Activated naive CD8-positive, alpha-beta T cell treated with anti-CD3 and anti-CD28 coated beads, Interleukin-2, amount 50 U/mL, for 24 hours (primary cell): ENCODE measurements at regions not wholly inside any gene's neighbourhood (a gene's known extent, or its start where the extent isn't known, plus 50 kb on each side); places are given as distances from the start of the nearest gene placed in this dataset.

Experiments
- ATAC-seq: fragments of 150-1000 bp; cut with Tn5 transposase; one replicate; pipeline ENCODE4 v1.10.0; 2021
- DNase-seq: peaks from one replicate; pipeline ENCODE4 v3.0.0; 2021
- H3K27ac Mint-ChIP-seq: one replicate; pipeline ENCODE4 v1.8.0; 2021; ENCODE audit warnings: mild to moderate bottlenecking, mixed read lengths
- H3K27me3 Mint-ChIP-seq: one replicate; pipeline ENCODE4 v1.8.0; 2021; ENCODE audit warnings: mixed read lengths
- H3K36me3 Mint-ChIP-seq: one replicate; pipeline ENCODE4 v1.8.0; 2021; ENCODE audit warnings: low read depth, mixed read lengths
- H3K4me1 Mint-ChIP-seq: one replicate; pipeline ENCODE4 v1.8.0; 2021; ENCODE audit warnings: mixed read lengths
- H3K4me3 Mint-ChIP-seq: one replicate; pipeline ENCODE4 v1.8.0; 2021; ENCODE audit warnings: mild to moderate bottlenecking, moderate library complexity, mixed read lengths
- H3K9me3 Mint-ChIP-seq: one replicate; pipeline ENCODE4 v1.8.0; 2021; ENCODE audit warnings: mixed read lengths

DNA sequence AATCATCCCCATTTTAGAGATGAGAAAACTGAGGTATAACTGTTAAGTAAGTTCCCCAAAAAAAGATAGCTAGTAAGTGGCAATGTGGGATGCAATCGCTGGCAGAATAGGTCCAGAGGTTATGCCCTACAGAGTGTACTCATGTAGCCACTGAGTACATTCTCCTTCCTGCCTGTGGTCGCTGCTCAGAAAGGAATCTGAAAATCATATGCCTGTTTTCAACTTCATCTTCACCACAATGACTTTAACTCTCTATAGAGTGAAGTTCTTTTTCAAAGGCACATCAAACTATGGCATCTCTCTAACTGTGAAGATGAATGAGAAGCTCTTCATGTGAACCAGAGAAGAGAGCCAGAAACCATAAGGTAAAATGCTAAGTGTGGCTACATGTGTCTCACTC lies 162.2 kb upstream of the SLC25A13 start:
- no peaks in the 10 kb centered on the region for H3K36me3 Mint-ChIP-seq
- H3K27me3 Mint-ChIP-seq = no peaks in the 10 kb centered on the region
- no peak overlapping the region for H3K27ac Mint-ChIP-seq
- DNase-seq = no peak
- H3K4me1 Mint-ChIP-seq = peaks cover 2% of the 10 kb centered on the region
- ATAC-seq = no peak
- H3K9me3 Mint-ChIP-seq = no peaks in the 10 kb centered on the region
- no peak overlapping the region for H3K4me3 Mint-ChIP-seq

DNA sequence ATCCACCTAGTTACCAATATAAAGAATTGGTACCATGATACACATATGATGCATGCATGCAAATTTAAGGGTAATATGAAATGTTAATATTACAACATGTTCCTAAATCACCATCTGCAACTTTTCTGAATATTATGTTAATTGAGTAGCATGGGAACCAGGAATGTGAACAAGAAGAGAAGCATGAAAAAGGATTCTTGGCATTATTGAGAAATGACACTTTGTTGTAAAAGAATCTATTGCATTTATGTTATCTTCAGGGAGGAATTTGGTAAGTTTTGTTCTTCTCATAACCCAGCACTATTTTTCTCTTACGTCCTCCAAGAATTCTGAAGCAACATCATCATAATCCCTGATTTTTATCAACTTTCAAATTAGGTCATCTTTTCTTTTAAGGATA lies 159.9 kb upstream of the SLC25A13 start:
- Mint-ChIP-seq H3K27ac (no peak overlapping the region), H3K4me3 (no peak overlapping the region), H3K36me3 (no peaks in the 10 kb centered on the region), H3K4me1 (peaks cover 9% of the 10 kb centered on the region), H3K27me3 (no peaks in the 10 kb centered on the region), H3K9me3 (no peaks in the 10 kb centered on the region)
- DNase-seq (no peak), ATAC-seq (no peak)

DNA sequence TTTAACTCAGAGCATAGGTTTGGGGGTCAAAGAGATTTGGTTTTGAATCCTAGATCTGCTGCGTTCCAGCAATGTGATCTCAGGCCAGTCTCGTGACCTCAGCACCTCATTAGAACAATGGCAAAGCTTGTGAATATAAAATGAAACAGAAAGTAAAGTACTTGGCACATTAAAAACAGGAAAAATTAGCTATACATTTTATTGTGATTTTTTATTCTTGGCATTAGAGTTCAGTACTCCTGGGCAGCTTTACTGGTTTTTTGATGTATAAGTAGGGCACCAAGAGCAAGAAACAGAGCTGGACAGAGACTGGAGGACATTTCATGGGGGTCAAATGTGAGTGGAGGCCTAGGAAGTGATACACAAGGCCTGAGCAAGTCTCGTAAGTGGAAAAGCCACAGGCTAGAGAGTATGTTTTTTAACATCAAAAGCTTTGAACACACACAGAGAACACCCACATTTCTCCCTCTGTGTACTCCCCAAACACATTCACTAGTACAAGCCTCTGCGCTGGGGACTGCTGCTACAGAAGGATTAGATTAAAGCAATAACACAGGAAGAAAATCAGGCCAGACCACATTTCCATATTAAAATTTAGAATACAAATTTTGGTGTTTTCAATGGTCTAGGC lies 157.2 kb upstream of the SLC25A13 start:
- Mint-ChIP-seq H3K36me3 (no peaks in the 10 kb centered on the region), H3K9me3 (no peaks in the 10 kb centered on the region), H3K27me3 (no peaks in the 10 kb centered on the region), H3K27ac (peak overlapping the region; percentile 52), H3K4me1 (peaks cover 9% of the 10 kb centered on the region), H3K4me3 (peak overlapping the region; percentile 27)
- ATAC-seq (no peak), DNase-seq (no peak)

DNA sequence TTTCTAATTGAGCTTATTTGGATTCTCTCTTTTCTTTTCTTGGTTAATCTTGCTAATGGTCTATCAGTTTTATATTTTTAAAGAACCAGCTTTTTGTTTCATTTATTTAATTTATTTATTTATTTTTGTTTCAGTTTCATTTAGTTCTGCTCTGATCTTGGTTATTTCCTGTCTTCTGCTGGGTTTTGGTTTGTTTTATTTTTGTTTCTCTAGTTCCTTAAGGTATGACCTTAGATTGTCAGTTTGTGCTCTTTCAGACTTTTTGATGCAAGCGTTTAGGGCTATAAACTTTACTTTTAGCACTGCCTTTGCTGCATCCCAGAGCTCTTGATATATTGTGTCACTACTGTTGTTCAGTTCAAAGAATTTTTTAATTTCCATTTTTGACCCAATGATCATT lies 149.7 kb upstream of the SLC25A13 start:
- H3K9me3 Mint-ChIP-seq = peaks cover 4% of the 10 kb centered on the region
- peaks cover 10% of the 10 kb centered on the region for H3K4me1 Mint-ChIP-seq
- H3K27ac Mint-ChIP-seq = no peak overlapping the region
- DNase-seq = no peak
- H3K27me3 Mint-ChIP-seq = no peaks in the 10 kb centered on the region
- H3K36me3 Mint-ChIP-seq = no peaks in the 10 kb centered on the region
- no peak overlapping the region for H3K4me3 Mint-ChIP-seq
- no peak for ATAC-seq

DNA sequence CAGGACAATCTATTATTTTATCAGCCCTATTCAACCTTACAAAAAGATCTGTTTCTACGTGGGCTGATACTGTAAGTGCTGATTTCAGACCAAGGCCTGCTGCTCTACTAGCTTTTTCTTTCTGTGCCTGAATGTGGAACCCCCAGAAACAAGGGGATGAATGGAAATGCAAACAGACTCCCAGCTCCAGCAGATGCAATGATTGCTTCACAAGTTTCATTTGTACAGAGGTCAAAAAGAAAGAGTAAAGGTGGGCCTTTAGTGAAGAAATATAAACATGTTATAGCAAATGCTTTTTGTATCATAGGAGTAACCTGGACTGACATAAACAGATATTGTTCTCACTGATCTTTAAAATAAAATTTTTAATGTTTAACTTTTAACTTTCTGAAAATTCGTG lies 130.2 kb upstream of the SLC25A13 start:
- Mint-ChIP-seq H3K36me3 (no peaks in the 10 kb centered on the region), H3K4me1 (no peaks in the 10 kb centered on the region), H3K4me3 (no peak overlapping the region)

DNA sequence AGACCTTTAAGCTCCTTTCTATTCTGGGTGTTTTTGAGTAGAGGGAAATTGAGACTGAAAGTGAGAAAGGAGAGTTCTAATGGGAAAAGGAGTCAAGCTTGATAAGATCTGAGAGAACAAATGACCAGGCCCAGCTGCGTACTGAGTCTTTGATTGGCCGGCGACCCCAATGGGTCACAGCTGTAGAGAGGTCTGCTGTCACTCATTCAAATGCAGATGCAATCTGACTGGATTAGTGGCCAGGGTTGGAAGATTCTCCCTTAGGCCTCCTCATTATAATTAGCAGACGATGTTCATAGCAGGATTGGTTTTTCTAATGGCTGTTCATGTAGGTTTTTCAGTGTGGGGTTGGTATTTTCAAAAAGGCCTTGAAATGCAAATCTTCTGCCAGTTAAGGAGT lies 127.2 kb upstream of the SLC25A13 start:
- Mint-ChIP-seq H3K36me3 (no peaks in the 10 kb centered on the region), H3K4me1 (no peaks in the 10 kb centered on the region), H3K27me3 (peaks cover 4% of the 10 kb centered on the region), H3K4me3 (no peak overlapping the region), H3K9me3 (no peaks in the 10 kb centered on the region), H3K27ac (no peak overlapping the region)
- DNase-seq (no peak), ATAC-seq (no peak)

More for the DNA sequence above, 130.2 kb upstream of the SLC25A13 start:
- DNase-seq = no peak
- peaks cover 4% of the 10 kb centered on the region for H3K27me3 Mint-ChIP-seq
- no peaks in the 10 kb centered on the region for H3K9me3 Mint-ChIP-seq
- H3K27ac Mint-ChIP-seq = no peak overlapping the region
- ATAC-seq = no peak

DNA sequence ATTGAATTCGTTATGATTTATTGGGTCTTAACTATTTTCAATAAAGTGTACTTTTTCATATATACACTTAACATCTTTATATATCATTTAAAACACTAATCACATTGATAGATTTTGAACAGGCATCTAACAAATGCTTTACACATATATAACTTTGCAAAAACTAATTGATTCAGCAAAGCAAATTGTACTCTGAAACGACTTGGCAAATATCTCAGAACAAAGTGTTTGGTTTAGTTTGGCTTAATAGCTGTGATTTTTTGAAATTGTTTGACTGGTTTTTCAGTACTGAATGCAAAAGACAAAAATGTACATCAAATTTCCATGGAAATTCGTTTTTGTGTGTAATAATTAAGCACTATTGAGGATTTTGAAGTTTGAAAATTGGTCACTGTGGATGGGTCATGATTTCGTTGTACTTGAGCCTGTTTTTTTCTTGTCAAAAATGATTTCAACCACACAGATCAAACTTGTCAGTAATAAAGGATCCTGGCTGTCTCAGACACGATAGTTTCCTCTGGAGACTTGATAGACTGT lies 125.3 kb upstream of the SLC25A13 start:
- H3K27ac Mint-ChIP-seq = no peak overlapping the region
- peaks cover 2% of the 10 kb centered on the region for H3K27me3 Mint-ChIP-seq
- no peak for ATAC-seq
- H3K4me3 Mint-ChIP-seq = no peak overlapping the region
- H3K4me1 Mint-ChIP-seq = no peaks in the 10 kb centered on the region
- no peaks in the 10 kb centered on the region for H3K36me3 Mint-ChIP-seq
- DNase-seq = no peak
- H3K9me3 Mint-ChIP-seq = no peaks in the 10 kb centered on the region

DNA sequence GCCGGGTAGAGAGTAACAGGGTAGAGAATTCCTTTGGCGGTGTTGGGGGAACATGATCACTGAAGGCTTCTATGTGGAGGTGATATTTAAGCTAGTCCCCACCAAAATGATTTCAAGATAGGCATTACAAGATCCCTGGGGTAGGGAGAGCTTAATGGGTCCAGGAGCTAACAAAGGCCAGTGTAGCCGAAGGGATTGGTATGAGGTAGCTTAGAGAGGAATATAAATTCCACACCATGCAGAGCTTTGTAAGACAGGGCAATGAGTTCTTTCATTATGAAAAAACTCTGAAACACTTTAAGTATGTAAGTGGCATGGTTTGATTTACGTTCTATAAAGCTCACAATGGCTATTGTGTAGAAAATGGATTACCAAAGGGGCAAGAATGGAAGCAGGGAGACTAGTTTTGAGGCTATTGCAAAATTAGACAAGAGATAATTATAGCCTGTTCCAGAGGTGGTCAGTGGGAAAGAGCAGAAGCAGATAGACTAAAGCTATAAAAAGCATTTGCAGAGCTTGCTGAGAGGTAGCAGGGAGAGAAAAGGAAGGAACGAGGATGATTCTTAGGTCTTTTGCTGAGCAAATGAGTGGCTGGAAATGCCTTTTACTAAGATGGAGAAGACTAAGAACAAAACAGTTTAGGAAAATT lies 119.7 kb upstream of the SLC25A13 start:
- Mint-ChIP-seq H3K9me3 (no peaks in the 10 kb centered on the region), H3K4me3 (no peak overlapping the region), H3K27me3 (no peaks in the 10 kb centered on the region), H3K4me1 (no peaks in the 10 kb centered on the region), H3K27ac (no peak overlapping the region), H3K36me3 (no peaks in the 10 kb centered on the region)
- DNase-seq = no peak
- no peak for ATAC-seq

DNA sequence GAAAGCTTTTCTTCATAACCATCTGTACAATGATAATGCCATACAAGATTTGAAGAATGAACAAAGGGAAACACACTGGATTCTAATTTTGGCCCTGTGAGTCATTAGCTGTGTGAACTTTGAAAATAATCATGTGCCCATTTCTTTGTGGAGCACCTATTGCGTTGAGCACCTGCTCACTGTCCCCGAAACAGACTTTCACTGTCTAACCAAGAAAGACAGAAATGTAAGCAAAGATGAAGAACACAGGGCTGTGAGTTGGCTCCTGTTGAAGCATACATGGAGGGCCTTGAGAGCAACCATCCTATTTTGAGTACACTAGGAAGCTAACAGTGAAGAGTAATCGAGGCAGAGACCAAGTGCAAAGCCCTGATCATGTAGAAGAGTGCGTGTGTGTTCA lies 118.4 kb upstream of the SLC25A13 start:
- H3K4me1 Mint-ChIP-seq = no peaks in the 10 kb centered on the region
- H3K27me3 Mint-ChIP-seq = no peaks in the 10 kb centered on the region
- ATAC-seq (no peak), DNase-seq (no peak)
- H3K27ac Mint-ChIP-seq = no peak overlapping the region
- H3K9me3 Mint-ChIP-seq = no peaks in the 10 kb centered on the region
- no peaks in the 10 kb centered on the region for H3K36me3 Mint-ChIP-seq
- no peak overlapping the region for H3K4me3 Mint-ChIP-seq

DNA sequence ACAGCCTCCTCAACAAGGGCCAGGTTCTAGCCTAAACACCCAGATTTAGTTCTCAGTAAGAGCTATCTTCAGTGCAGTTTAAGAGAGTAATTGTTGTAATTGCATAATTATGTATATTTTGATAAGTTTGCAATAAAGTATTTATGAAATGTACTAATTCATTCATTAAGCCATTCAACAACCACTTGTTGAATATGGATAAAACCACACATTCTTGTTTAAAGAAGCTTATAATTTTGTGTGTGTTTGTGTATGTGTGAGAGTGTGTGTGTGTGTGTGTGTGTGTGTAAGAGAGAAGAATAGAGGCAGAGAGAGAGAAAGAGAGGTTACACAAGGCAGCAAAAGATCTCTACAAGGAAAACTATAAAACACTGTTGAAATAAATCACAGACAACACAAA lies 115.0 kb upstream of the SLC25A13 start:
- H3K36me3 Mint-ChIP-seq = no peaks in the 10 kb centered on the region
- no peak for ATAC-seq
- no peaks in the 10 kb centered on the region for H3K9me3 Mint-ChIP-seq
- no peak overlapping the region for H3K27ac Mint-ChIP-seq
- H3K27me3 Mint-ChIP-seq = no peaks in the 10 kb centered on the region
- DNase-seq = no peak
- no peak overlapping the region for H3K4me3 Mint-ChIP-seq
- no peaks in the 10 kb centered on the region for H3K4me1 Mint-ChIP-seq

DNA sequence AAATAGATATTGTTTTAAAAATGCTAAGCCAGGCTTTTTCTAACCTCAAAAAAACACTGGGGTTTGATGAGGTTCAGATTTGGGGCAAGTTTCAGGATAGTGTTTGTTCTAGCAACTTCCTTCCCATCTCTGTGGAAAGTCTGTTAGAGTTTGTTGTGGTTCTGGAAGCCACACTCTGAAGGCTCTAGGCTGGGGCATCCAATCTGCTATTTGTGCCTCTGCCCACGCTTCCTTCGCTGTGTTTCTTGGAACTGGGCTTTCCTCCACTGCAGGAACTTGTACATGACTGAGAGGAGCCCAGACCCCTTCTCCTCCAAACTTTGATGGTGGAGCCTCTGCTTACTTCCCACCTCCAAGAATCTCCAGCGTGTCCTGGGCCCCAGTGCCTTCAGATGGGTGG lies 108.5 kb upstream of the SLC25A13 start:
- H3K4me1 Mint-ChIP-seq = peaks cover 5% of the 10 kb centered on the region
- ATAC-seq (no peak), DNase-seq (no peak)
- no peaks in the 10 kb centered on the region for H3K9me3 Mint-ChIP-seq
- H3K27me3 Mint-ChIP-seq = peaks cover 9% of the 10 kb centered on the region
- no peaks in the 10 kb centered on the region for H3K36me3 Mint-ChIP-seq
- H3K27ac Mint-ChIP-seq = no peak overlapping the region
- no peak overlapping the region for H3K4me3 Mint-ChIP-seq

DNA sequence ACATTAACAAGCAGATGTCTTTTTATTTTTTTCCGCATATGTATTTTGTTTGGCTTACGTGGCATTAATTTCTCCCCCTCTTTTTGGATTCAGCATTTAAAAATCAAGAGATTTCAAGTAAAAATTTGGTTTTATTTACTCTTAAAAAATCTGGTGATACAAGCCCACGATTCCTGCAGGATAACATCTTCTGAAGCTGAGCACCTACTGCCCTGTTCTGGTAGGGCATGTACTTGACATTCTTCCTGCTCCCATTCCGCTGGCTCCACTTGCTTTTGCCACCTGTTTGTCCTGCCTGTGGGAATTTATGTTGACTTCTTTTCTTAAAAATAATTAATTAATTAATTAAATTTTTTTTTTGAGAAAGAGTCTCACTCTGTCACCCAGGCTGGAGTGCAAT lies 105.2 kb upstream of the SLC25A13 start:
- no peak overlapping the region for H3K27ac Mint-ChIP-seq
- peaks cover 5% of the 10 kb centered on the region for H3K4me1 Mint-ChIP-seq
- H3K9me3 Mint-ChIP-seq = no peaks in the 10 kb centered on the region
- H3K4me3 Mint-ChIP-seq = no peak overlapping the region
- no peaks in the 10 kb centered on the region for H3K36me3 Mint-ChIP-seq
- no peak for DNase-seq
- no peak for ATAC-seq
- H3K27me3 Mint-ChIP-seq = peaks cover 9% of the 10 kb centered on the region

DNA sequence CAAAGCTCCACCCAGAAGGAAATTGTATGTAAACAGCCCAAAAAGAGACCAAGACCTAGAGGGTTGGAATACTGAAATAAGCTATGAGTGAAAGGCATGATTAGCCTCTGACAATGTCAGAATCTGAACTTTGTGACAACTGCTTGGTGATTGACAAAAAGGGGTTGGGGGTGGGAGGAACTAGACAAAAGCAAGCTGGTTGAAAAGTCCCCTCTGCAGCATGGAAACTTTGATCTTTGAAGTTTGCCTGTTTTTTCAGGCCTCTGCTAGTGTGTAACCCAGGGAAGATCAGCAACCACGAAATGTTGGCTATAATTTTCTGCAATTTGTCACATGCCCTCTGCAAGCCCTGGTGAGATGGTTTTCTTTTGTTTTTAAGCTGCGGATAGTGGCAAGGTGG lies 104.8 kb upstream of the SLC25A13 start:
- H3K27me3 Mint-ChIP-seq = peaks cover 9% of the 10 kb centered on the region

DNA sequence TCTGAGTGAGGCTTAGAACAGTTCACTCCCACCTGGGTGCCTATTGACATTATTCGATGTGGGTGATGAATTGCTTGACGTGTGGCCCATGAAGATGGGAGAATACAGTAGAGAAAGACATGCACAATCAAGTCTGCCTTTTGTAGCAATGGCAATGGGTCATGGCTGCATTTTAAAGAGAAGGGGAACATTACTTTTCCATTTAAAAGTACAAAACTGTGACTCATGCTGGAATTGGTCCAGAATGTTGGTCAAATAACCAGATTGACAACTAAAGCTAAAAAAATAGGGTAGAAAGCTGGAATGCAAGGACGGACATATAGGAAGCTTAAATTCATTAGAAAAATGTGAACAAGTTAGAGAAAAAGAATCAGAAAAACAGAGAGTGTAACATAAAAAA lies 104.1 kb upstream of the SLC25A13 start:
- Mint-ChIP-seq H3K9me3 (no peaks in the 10 kb centered on the region), H3K27me3 (peaks cover 9% of the 10 kb centered on the region), H3K4me1 (peaks cover 5% of the 10 kb centered on the region), H3K36me3 (no peaks in the 10 kb centered on the region), H3K27ac (no peak overlapping the region), H3K4me3 (no peak overlapping the region)
- DNase-seq (no peak), ATAC-seq (no peak)

More for the DNA sequence above, 104.8 kb upstream of the SLC25A13 start:
- Mint-ChIP-seq H3K4me3 (no peak overlapping the region), H3K9me3 (no peaks in the 10 kb centered on the region), H3K27ac (no peak overlapping the region), H3K36me3 (no peaks in the 10 kb centered on the region), H3K4me1 (peaks cover 5% of the 10 kb centered on the region)
- no peak for DNase-seq
- ATAC-seq = no peak

DNA sequence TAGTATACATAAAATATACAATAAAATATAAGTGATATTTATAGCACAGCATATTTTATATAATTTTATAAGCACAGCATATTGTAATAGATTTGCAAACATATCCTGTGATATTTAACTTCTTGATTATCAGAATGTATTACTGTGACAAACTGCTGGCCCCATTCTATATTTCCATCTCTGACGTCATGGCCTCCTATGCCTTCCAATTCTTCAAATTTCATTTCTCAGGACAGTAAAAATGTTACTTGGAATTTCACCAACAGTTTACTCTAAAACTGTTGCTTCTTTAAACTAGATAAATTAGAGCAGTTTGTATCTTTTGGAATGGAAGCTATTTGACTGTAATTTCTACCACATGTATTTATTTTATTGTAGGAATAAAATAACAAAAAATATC lies 102.5 kb upstream of the SLC25A13 start:
- Mint-ChIP-seq H3K9me3 (no peaks in the 10 kb centered on the region), H3K27me3 (peaks cover 9% of the 10 kb centered on the region), H3K27ac (no peak overlapping the region), H3K36me3 (no peaks in the 10 kb centered on the region), H3K4me3 (no peak overlapping the region), H3K4me1 (no peaks in the 10 kb centered on the region)
- DNase-seq (no peak), ATAC-seq (no peak)
